NK-92 treated with Interleukin-12 subunit alpha and Interleukin-12 subunit beta, amount 100 ng/mL, for 24 hours (cell line): ENCODE measurements at regions not wholly inside any gene's neighbourhood (a gene's known extent, or its start where the extent isn't known, plus 50 kb on each side); places are given as distances from the start of the nearest gene placed in this dataset.

Experiments used
- DNase-seq: peaks from one replicate; lab custom pipeline; 2025; lab: John Stamatoyannopoulos, UW

DNA sequence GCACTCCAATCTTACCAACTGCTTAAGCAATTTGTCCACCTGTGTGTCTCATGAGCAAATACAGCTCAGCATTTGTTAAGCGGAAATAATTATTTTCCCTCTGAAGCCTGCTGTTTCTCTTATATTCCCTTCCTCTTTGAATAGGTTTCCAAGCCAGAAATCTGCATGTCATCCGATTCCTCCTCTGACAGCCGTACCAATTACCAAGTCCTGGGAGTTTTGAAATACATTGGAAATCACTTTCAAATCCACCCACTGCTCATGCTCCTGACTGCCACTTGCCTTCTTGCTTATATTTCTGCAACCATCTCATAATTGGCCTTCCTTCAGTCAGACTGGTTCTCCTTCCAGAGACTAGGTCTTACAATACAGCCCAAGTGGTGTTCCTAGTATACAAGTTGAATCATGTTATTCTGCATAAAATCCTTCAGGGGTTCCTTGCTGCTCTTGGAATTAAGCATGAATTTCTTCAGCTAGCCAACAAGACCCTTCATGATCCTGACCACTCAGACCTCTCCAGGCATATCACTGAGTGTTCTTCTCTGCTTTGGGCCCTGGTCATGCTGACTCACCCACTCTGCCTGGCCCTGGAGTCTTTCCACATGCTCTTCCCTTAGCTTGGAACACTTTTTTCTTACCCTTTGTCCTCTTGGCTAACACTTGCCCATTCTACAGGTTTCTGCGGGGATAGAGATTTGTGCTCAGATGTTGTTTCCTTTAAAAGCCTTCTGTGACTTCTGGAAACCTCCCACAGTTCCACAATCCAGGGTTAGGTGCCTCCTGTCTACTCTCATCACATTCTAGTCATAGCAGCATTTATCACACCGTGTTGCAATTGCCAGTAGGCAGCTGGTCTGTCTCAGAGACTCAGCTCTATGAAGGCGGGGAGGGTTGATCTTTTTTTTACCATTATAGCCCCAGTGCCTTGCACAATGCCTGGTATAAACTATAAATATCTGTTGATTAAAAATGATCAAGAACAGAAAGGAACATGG, 157.6 kb downstream of the ARL6IP6 start:
- DNase-seq, result no peak

DNA sequence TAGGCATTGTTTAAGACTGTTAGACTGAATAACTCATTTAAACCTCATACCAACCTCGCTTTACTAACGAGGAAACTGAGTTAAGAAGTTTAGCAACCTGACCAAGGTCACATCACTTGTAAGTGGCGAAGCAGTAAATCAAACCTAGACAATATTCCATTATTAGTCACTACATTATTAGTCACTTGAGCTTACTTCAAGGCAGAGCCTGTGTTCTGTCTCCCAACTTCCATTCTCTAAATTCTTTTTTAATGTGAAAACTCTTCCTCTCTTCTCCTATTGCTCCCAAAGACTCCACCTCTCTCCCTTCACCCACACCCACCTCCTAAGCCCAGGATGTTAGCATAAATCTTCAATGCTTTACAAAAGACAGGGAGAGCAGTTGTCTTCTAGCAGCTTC, 156.5 kb downstream of the ARL6IP6 start:
- DNase-seq, result no peak

DNA sequence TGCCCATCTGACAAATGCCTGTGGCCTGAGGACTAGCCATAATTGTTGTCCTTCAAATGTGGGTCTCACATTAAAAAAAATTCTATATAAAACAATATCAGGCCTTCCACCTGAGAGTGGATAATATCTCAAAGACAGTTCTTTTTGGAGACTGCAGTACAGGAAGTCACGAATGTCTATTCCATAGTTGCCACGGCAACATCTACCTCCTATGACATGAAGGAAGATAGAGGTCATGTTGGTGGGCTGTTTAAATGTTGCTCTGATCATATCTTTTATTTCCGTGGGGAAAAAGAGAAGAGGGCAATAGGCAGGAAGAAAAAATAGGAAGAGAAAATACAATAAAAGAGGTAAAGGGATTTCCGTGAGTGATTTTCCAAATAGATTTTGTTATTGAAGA, 151.8 kb downstream of the ARL6IP6 start:
- DNase-seq, result no peak

DNA sequence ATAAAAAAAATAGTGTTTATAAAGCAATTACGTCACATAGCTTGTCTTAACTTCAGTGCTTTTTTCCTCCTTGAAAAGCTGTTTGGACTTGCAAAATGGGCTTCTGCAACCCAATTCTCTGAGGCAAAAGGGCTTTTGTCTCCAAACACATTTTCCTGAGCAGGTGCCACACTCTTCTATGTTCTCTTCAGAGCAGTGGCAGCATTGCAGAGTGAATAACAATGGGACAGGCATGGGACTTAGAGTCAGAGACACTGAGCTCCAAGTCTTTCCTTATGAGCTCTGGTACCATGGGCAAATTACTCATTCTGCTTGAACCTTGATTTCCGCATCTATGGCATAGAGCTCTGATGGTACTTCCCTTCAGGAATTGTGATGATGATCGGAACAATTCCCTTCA, 149.0 kb downstream of the ARL6IP6 start:
- DNase-seq, result no peak

GRCh38 chr2:152864601-152865149, 146.3 kb downstream of the ARL6IP6 start:
- no peak for DNase-seq

DNA sequence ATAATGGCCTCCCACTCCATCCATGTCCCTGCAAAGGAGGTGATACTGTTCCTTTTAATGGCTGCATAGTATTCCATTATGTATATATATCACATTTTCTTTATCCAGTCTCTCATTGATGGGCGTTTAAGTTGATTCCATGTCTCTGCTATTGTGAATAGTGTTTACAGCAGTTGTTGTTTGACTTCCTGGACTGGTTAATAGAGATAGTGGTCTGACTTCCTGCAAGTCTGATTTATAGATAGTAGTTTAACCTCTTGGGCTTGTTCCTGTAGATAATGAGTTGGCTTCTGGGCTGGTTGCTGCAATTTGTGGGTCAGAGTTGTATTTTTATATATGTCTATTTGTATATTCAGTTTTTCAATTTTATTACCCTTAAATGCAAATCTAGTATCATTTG, 145.4 kb downstream of the ARL6IP6 start:
- DNase-seq, result no peak

GRCh38 chr2:152861349-152861942, 143.0 kb downstream of the ARL6IP6 start:
- no peak for DNase-seq

- DNase-seq, result no peak
Observed at GRCh38 chr2:152858594-152859265, 140.3 kb downstream of the ARL6IP6 start.

DNA sequence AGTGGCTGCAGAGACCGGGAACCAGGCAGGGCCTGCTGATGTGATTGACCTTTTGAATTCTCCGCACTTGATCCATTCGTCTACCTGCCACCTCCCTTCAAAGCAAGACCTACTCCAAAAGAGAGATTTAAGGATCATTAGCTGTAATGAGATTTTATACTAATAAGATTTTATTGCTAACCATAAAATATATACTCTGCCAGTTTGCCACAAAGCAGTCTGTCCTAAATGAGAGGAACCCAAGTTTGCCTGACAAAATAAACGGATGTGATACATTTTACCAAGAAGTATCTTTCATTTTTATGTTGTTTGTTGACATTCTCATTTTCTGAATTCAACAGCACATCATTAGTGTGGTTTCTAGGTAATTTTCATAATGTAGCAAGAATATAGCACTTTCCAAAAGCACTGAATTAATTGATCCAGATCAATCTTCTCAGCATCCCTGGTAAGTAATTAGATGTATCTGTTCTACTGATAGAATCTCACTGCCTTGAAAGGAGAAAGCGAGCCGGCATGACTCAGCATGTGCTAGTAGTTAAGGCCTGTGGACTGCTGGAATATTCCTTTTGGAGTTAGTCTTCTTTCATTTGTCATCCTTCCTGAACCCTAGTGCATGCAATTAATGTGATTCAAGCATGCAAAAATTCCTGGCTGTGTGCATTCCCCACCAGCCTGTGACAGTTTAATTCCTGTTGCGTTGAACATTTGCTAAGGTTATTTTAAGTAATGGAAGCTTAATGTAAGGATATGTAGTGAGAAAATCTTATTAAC, 128.5 kb downstream of the ARL6IP6 start:
- no peak for DNase-seq

- DNase-seq, result no peak
Observed at GRCh38 chr2:152835674-152836073, 117.3 kb downstream of the ARL6IP6 start.

DNA sequence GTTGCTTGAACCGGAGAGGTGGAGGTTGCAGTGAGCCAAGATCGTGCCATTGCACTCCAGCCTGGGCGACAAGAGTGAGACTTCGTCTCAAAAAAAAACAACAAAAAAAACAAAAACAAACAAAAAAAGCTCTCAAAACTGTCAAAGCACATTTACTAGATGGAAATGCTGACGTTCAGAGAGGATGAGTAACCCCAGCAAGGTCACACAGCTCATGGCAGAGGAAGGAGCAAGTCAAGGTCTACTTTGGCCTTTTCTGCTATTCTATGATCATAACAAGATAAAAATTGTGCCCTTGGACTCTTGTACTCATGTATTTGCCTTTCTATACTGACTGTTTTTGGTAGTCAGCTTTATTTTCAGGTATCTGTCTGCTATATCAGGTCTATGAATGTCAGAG, 109.5 kb downstream of the ARL6IP6 start:
- DNase-seq, result no peak

DNA sequence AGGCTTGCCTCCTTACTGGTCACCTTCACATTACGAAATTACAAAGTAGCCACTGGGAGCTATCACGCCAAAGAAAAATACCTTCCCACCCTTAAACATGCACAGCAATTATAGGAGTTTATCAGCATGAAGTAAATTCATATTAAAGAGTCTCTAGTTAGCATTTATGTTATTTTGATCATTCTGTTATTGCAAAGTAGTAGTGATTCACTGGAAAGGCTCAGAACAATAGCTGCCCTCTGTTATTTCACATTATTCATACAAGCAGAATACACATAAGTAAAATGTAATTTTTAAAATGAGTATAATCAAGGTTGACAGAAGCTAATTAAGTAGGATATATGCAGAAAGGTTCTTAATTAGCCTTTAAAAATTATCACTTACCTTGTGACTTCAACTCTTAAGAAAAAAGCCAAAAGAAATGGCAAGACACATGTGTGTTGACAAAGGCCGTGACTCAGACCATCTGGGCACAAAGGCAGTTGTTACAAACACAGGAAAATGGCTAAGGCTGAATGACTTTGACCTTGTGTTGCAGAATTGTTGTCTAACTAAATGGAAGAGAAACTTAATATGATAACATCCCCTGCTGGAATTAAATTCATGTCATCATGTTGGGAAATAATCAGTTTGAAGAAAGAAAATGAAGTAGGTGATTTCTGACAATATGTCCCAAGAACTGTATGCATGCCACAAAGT, 108.3 kb downstream of the ARL6IP6 start:
- no peak for DNase-seq

DNA sequence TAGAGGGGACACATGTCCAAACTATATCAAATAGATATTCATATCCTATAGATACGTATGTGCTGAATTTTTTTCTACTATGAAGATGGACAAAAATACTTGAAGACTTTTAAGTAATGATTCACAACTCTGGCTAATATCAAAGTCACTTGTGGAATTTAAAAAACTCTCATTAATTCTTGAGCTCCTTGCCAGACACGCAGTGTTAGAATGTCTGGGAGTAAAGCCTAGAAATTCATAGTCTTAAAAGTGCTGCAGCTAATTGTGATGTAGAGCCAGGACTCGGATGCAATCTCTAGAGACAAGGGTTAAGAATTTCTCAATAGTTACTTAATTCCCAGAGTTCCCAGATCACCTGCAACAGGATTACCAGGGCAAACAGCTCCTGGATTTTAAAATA, 107.4 kb downstream of the ARL6IP6 start:
- DNase-seq, result no peak

- no peak for DNase-seq
Observed at GRCh38 chr2:152823905-152824304, 105.5 kb downstream of the ARL6IP6 start.

GRCh38 chr2:152822676-152823075, 104.3 kb downstream of the ARL6IP6 start:
- DNase-seq, result no peak

DNA sequence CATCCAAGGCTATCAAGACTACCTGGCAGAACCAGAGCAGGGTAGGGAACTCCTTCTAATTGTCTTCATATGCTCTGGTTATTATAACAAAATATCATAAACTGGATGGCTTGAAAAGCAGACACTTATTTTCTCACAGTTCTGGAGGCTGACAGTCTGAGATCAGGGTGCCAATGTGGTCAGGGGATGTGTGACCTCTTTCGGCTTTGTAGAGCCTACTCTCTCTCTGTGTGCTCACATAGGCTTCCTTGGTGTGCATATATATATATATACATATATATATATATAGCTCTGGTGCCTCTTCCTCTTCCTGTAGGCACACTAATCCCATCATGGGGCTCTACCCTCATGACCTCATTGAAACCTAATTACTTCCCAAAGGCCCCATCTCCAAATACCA, 101.6 kb downstream of the ARL6IP6 start:
- DNase-seq, result no peak

DNA sequence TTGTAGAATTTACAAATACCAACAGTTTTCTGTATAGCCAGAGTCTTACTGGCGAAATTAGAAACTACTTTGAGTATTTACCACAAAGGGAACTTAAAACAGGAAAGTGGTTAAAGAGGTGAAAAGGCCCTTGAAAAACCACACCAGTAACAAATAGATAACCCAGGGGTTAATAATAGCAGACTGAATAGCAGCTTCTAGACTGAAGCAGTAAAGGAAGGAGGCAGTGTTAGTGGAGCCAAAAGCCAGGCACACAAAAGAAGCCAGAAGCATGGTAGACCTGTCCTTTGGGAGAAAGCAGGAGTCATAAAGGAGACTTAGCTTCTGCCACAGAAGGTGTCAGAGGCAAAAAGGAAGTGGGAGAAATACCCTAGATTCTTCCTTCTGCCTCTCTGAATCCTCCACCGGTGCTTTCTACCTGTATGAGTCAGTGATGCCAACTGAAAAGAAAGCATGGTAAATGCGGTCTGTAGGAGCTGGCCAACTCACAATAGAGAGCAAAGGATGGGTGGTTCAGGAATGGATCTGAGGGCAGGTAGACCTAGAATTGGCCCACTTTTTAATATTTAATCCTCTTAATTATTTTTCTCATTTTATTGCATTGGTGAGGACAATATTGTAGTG, 97.3 kb downstream of the ARL6IP6 start:
- no peak for DNase-seq

DNA sequence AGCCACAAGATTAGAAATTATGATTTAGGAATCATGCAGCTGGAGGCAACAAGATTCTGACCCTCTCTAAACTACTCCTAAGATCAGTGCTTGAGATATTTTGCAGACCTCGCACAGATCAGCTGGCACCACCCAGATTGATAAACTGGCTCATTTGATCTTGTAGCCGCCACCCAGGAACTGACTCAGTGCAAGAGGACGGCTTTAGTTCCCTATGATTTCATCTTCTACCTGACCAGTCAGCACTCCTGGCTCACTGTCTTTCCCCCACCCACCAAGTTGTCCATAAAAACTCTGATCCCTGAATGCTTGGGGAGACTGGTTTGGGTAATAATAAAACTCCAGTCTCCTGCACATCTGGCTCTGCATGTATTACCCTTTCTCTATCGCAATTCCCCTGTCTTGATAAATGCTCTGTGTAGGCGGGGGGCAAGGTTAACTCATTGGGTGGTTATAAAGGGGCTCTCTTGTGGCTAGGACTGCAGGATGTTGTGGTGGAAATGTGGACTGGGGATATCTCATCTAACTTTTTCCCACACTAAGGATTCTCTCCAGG, 96.1 kb downstream of the ARL6IP6 start:
- no peak for DNase-seq

GRCh38 chr2:152813351-152813750, 94.9 kb downstream of the ARL6IP6 start:
- no peak for DNase-seq
